NCI-H2029 (cell line): ENCODE measurements at regions not wholly inside any gene's neighbourhood (a gene's known extent, or its start where the extent isn't known, plus 50 kb on each side); places are given as distances from the start of the nearest gene placed in this dataset.
A peak's percentile ranks its signal among the peaks of the same experiment; 100 is the strongest.

Experiments
- DNase-seq: peaks from one replicate; lab custom pipeline; 2025; lab: John Stamatoyannopoulos, UW

DNA sequence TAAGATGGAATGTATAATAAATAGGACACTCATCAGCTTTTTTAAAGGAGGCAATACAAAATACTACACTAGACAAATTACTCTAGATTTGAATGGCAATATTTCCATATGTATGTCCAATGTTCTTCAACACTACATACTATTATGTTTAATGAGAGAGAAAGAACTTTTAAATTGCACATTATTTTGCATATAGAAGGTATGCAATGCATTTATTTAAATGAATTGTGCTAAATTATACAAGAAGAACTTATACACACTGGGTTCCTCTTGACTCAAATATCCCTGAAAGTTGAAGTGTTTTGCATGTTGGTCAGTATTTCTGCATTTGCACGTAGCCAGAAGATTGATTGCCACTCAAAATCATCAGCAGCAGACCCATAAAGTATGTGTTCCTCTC, 839.6 kb downstream of the ADGRL2 start:
- DNase-seq, result no peak

- no peak for DNase-seq
Measured at GRCh38 chr1:82634266-82634665, 833.5 kb downstream of the ADGRL2 start.

GRCh38 chr1:82632155-82632554, 831.4 kb downstream of the ADGRL2 start:
- no peak for DNase-seq

DNA sequence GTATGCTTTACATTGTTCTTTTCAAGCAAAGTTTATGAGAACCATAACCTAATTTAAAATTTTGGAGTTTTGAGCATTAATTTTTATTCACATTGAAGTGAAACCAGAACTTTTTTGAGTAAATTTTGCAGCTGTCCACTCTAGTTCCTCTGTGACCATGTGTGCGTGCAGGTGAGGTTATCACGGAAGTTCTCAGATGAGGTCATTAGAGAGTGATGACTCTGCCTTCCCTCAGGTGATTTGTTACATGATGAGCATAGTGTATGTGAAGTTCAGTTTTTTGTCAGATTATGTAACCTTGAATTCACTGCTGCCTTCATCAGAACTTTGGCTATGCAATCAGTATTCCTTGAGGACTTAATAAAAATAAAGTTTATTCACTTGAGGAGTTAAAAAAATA, 828.2 kb downstream of the ADGRL2 start:
- no peak for DNase-seq

- no peak for DNase-seq
Measured at GRCh38 chr1:82625537-82625936, 824.8 kb downstream of the ADGRL2 start.

DNA sequence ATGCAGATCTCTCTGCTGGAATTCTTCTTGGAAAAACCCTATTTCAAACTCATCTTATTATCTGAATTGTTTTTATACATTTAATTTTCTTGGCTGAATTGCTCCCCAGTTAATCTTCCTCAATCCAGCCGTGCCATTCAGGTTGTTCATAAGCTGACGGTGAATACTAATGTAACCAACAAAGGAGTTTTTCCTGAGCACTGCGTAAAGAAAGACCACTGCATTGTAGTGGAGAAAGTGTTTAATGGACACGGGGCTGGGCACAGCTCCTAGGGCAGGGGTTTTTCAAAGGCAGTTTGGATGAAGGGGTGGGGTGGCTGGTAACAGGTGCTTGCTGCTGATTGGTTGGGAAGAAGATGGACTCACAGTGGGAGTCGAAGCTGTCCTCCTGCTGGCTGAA, 820.3 kb downstream of the ADGRL2 start:
- no peak for DNase-seq

GRCh38 chr1:82614090-82614489, 813.4 kb downstream of the ADGRL2 start:
- no peak for DNase-seq

DNA sequence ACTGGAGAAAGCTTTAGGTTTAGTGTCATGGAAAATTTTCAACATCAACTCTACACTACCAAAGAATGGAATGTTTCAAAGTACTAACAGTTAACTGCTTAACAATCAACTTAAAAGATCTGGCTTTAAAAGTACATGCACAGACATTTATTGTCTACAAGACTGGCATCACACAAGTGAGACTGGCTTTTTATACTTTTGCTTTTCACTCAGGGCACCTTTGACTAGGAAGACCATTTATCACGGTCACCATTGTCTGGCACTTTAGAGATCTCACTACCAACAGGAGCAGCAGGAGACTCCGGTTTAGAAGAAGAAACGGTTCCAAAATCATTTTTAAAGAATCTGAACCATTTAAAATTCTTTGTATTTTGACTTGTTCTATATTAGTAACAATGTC, 812.3 kb downstream of the ADGRL2 start:
- no peak for DNase-seq

DNA sequence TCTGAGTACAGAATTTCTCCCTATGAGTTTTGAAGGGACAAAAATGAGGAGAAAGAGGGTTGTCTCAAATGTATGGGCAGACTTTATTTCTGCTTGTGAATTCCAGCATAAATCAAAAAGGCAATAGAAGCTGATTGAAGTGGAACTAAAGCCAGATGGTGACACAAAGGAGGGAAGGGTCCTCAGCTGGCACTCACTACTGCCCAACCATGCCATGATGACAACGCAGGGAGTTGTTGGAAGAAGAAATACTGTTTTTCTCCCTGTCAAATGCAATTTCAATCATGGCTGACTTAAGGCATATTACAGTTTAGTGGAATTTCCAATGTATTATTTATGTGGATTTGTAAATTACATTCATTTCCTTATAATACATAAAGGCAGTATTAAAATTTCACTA, 805.8 kb downstream of the ADGRL2 start:
- DNase-seq, result no peak

DNA sequence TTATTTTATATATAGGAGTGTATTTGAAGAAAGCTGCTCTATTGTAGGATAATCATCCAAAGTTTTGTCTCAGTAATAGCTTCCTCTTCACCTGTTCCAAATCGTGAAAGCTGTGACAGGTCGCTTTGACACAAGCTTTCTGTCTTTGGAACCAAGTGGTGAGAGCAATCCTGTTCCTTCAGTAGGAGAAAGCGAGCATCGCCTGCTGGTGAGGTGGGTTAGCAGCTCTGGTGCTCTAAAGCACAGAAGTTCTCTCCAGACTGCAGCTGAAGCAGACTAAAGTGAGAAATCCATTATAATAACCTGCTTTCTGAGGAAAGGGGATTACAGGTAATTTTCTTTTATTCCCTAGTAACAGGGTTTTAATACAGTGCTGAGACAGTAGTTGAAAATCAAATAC, 803.8 kb downstream of the ADGRL2 start:
- DNase-seq, result no peak

DNA sequence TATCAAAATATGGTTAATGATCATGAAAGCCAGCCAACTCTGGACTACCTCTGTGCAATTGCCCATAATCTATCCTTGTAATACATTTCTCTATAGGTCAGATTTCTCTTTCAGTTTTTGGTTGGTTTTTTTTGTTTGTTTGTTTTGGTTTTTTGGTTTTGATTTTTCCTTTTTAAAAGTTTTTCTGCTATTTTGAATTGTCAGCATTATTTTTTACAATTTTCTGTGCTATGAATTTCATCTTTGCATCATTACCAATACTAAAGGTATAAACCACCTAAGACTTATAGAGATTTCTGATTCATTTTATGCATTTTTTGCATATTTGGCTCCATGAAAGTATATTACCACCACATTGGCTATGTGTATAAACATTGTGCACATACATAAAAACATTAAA, 799.6 kb downstream of the ADGRL2 start:
- DNase-seq, result no peak

DNA sequence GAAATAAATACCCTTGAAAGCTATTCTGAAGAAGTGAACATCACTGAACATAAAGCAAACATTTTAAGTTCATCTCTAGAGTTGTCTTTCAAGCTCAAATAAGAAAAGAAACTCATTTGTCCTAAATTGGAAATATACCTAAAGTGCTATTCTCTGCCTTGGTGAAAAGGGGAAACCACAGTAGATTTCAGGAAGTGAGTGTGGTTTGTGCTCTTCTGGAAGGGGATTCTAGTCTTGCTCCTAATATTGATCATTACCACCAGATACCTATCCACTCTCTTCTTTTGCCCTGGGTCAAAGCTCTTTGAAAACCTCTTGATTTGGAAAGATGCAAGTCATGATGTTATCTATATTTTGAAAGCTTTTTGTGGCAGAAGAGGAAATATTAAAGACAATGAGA, 798.1 kb downstream of the ADGRL2 start:
- no peak for DNase-seq

DNA sequence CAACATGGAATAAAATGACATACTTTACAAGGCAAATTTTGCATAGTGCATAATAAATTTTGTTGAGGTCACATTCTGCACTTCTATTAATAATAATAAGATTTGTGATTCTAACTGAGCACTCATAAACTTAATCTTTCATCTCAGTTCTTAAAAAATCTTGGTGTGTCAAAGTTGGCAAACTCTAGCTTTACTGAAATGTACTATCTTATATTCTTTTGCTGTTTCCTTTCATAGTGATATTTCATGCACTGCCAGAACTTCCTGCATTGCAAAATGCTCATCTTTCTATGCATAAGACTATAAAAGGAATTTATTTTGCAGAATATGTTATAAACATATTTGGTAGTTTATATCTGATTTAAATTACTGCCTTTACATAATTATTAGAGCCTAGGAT, 797.6 kb downstream of the ADGRL2 start:
- DNase-seq, result no peak

DNA sequence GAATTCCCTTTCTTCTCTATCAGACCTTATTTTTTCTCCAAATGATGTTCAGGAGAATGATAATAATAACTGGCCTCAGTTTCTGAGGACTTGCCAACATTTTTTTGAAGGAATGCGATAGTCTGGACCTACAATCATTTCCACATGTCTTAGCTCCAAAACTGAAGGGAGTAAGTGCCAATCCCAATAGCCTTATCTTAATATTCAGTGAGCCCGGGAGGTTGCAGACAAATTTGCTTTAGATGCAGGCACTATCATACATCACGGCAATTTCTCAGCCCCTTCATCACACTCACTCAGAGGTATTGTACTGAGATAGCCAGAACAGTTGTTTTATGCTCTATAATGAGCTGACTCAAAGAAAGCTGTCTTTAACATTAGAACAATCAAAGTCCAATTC, 796.9 kb downstream of the ADGRL2 start:
- DNase-seq, result no peak

DNA sequence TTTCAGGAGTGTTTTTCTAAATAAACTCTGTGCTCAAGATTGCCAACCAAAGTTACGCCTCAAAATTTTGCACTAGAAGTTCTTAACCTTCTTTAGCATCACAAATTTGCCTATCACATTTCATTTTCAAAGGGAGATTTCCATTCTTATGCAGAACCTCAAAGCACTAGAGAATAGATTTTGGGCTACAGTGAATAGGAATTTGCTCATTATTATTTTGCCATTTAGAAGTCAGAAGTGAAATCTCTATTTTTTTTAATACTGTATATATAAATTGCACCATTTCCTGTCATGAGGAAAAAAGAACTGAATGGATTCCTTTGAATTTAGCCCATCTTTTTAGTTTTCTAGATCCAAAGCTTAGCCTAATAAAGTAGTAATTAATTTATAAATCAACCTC, 796.4 kb downstream of the ADGRL2 start:
- DNase-seq, result no peak

- DNase-seq, result no peak
Measured at GRCh38 chr1:82593561-82593960, 792.8 kb downstream of the ADGRL2 start.

- DNase-seq, result no peak
Measured at GRCh38 chr1:82589588-82589987, 788.9 kb downstream of the ADGRL2 start.

GRCh38 chr1:82587371-82587770, 786.6 kb downstream of the ADGRL2 start:
- DNase-seq, result no peak

DNA sequence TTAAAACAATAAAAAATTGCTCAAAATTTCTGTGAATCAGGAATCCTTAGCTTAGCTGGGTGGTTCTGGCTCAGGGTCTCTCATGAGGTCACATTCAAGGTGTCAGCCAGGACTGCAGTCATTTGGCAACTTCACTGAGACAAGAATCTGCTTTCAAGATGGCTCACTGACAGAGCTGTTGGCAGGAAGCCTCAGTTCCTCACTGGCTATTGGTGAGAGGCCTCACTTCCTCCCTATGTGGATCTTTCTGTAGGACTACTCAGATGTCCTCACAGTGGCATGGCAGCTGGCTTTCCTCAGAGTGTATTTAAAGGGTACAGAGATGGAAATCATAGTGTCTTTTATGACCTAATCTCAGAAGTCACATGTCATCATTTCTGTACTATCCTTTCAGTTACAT, 785.7 kb downstream of the ADGRL2 start:
- peak; percentile 12 for DNase-seq

DNA sequence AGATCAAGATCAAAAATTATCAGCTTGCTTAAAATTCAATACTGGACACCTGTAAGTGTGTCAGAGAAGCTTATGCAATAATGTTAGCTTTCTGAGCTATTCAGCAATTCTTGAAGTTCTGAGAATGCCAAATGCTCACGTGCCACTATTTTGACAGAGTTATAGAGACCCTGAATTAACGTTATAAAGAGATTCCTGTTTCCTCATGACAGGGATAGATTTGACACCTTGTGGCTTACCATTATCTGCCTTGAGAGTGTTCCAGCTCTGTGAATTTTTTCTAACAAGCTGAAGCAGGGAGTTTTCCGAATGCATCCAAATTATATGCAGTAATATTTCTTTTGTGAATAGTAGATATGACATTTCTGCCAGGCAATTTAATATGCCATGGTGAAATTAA, 781.6 kb downstream of the ADGRL2 start:
- no peak for DNase-seq

DNA sequence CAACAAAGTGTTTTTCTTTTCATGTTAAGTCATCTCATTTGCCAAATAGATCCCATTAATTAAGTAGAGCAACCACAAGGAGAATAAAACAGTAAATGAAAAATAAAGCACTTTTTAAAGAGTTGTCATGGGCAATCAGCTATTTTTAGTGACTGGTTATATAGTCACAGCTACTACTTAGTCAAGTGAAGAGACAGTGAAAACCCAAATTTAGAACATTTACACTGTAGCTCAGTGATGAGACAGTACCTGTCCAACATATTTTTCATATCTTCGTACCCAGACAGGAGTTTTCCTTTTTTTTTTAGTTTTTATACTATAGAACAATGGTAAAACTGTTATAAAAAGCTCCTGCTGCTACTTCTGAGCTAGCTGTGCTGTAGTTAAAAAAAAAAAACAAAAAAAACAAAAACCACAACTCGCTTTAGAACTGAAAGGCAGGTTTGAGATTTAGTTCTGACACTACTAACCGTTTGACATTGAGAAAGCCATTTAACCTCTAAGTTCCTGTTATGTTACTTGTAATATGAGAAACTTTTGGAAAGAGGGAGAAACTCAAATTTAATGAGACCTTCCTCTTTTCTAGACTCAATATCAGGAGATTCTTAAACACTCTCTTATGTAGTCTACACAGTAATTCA, 777.5 kb downstream of the ADGRL2 start:
- no peak for DNase-seq

- no peak for DNase-seq
Measured at GRCh38 chr1:82567348-82567747, 766.6 kb downstream of the ADGRL2 start.

- no peak for DNase-seq
Measured at GRCh38 chr1:82565546-82565945, 764.8 kb downstream of the ADGRL2 start.

GRCh38 chr1:82565146-82565545, 764.4 kb downstream of the ADGRL2 start:
- no peak for DNase-seq

GRCh38 chr1:82564333-82564732, 763.6 kb downstream of the ADGRL2 start:
- no peak for DNase-seq
